GM19025 (cell line): ENCODE measurements at regions not wholly inside any gene's neighbourhood (a gene's known extent, or its start where the extent isn't known, plus 50 kb on each side); places are given as distances from the start of the nearest gene placed in this dataset.
"Not testable (repeated sequence)": the region's sequence is repeated elsewhere in the genome, so short reads cannot be mapped to it uniquely, and the experiment has no call there.

ENCODE experiments used
- ATAC-seq: cut with Tn5 transposase; IDR thresholded peaks from one replicate; pipeline ENCODE4 v1.9.1; 2021; ENCODE audit warnings: mild to moderate bottlenecking, low read depth, moderate library complexity; ENCODE audit not compliant: unreplicated experiment

GRCh38 chr4:30535255-30535654 lies 184.9 kb upstream of the PCDH7 start:
- no peak for ATAC-seq

- no peak for ATAC-seq
These were observed 183.9 kb upstream of the PCDH7 start for GRCh38 chr4:30536231-30536630.

- ATAC-seq, result no peak
These were observed 182.7 kb upstream of the PCDH7 start for GRCh38 chr4:30537456-30537855.

GRCh38 chr4:30538794-30539193 lies 181.4 kb upstream of the PCDH7 start:
- ATAC-seq, result no peak

GRCh38 chr4:30543057-30543456 lies 177.1 kb upstream of the PCDH7 start:
- ATAC-seq, result no peak

GRCh38 chr4:30553151-30553550 lies 167.0 kb upstream of the PCDH7 start:
- ATAC-seq, result no peak

- ATAC-seq, result no peak
These were observed 166.5 kb upstream of the PCDH7 start for GRCh38 chr4:30553706-30554105.

- no peak for ATAC-seq
These were observed 164.4 kb upstream of the PCDH7 start for GRCh38 chr4:30555775-30556174.

- ATAC-seq, result no peak
These were observed 160.7 kb upstream of the PCDH7 start for GRCh38 chr4:30559481-30559880.

GRCh38 chr4:30586850-30587249 lies 133.3 kb upstream of the PCDH7 start:
- ATAC-seq, result no peak

- not testable (repeated sequence) for ATAC-seq
These were observed 130.5 kb upstream of the PCDH7 start for GRCh38 chr4:30589669-30590068.

GRCh38 chr4:30600246-30601017 lies 119.7 kb upstream of the PCDH7 start:
- ATAC-seq, result no peak

- ATAC-seq, result no peak
These were observed 118.9 kb upstream of the PCDH7 start for GRCh38 chr4:30601070-30601865.

GRCh38 chr4:30605616-30606190 lies 114.5 kb upstream of the PCDH7 start:
- ATAC-seq, result no peak

- ATAC-seq, result no peak
These were observed 109.8 kb upstream of the PCDH7 start for GRCh38 chr4:30610361-30610760.

- no peak for ATAC-seq
These were observed 105.4 kb upstream of the PCDH7 start for GRCh38 chr4:30614771-30615170.

GRCh38 chr4:30616942-30617646 lies 103.1 kb upstream of the PCDH7 start:
- no peak for ATAC-seq

- ATAC-seq, result no peak
These were observed 102.3 kb upstream of the PCDH7 start for GRCh38 chr4:30617836-30618235.

GRCh38 chr4:30619679-30620078 lies 100.5 kb upstream of the PCDH7 start:
- no peak for ATAC-seq

- ATAC-seq, result no peak
These were observed 99.5 kb upstream of the PCDH7 start for GRCh38 chr4:30620711-30621110.

- ATAC-seq, result no peak
These were observed 89.7 kb upstream of the PCDH7 start for GRCh38 chr4:30630431-30630830.
